Activated T-helper 1 cell treated with anti-CD3 and anti-CD28 coated beads, Interleukin-12 subunit alpha, Interleukin-12 subunit beta, Interleukin-2, Interleukin-4 antibody, amounts not matched to agents 30 ng/mL and 10 ng/mL and 1 ng/mL, durations not matched to agents 14 hours and 24 hours and 36 hours (primary cell): ENCODE measurements at regions not wholly inside any gene's neighbourhood (a gene's known extent, or its start where the extent isn't known, plus 50 kb on each side); places are given as distances from the start of the nearest gene placed in this dataset.

ENCODE experiments used
- DNase-seq: peaks from one replicate; pipeline ENCODE4 v3.0.0; 2021; ENCODE audit warnings: low spot score
- H3K27ac Mint-ChIP-seq: one replicate; pipeline ENCODE4 v1.8.0; 2021; ENCODE audit warnings: mild to moderate bottlenecking, mixed read lengths
- H3K27me3 Mint-ChIP-seq: one replicate; pipeline ENCODE4 v1.8.0; 2022; ENCODE audit warnings: mild to moderate bottlenecking, moderate library complexity, mixed read lengths; ENCODE audit not compliant: insufficient read depth
- H3K36me3 Mint-ChIP-seq: one replicate; pipeline ENCODE4 v1.8.0; 2021; ENCODE audit warnings: low read depth, mixed read lengths
- H3K4me1 Mint-ChIP-seq: one replicate; pipeline ENCODE4 v1.8.0; 2021; ENCODE audit warnings: low read depth, mixed read lengths
- H3K4me3 Mint-ChIP-seq: one replicate; pipeline ENCODE4 v1.8.0; 2021; ENCODE audit warnings: mild to moderate bottlenecking, moderate library complexity, mixed read lengths
- H3K9me3 Mint-ChIP-seq: one replicate; pipeline ENCODE4 v1.8.0; 2021; ENCODE audit warnings: mixed read lengths
- intact Hi-C: fragments of 100-400 bp; cut with micrococcal nuclease; formaldehyde crosslinking; loops from one replicate; pipeline ENCODE4 v1.15.1; 2024

GRCh38 chr2:35938838-35939237 is 416.7 kb upstream of the CRIM1 start:
- H3K27ac Mint-ChIP-seq, result no peak overlapping the region
- no peaks in the 10 kb centered on the region for H3K4me1 Mint-ChIP-seq
- H3K9me3 Mint-ChIP-seq, result no peaks in the 10 kb centered on the region
- intact Hi-C loops, result no loop called here
- H3K27me3 Mint-ChIP-seq, result peaks cover 13% of the 10 kb centered on the region
- no peak overlapping the region for H3K4me3 Mint-ChIP-seq
- no peaks in the 10 kb centered on the region for H3K36me3 Mint-ChIP-seq
- DNase-seq, result no peak

- DNase-seq, result no peak
- Mint-ChIP-seq H3K27me3 (peaks cover 8% of the 10 kb centered on the region), H3K4me3 (no peak overlapping the region), H3K36me3 (no peaks in the 10 kb centered on the region), H3K27ac (no peak overlapping the region), H3K9me3 (no peaks in the 10 kb centered on the region), H3K4me1 (no peaks in the 10 kb centered on the region)
- intact Hi-C loops, result no loop called here
Measured at GRCh38 chr2:35933031-35933430, 422.5 kb upstream of the CRIM1 start.

GRCh38 chr2:35932276-35932963 is 423.2 kb upstream of the CRIM1 start:
- no peaks in the 10 kb centered on the region for H3K4me1 Mint-ChIP-seq

GRCh38 chr2:35931626-35932025 is 424.0 kb upstream of the CRIM1 start:
- no peaks in the 10 kb centered on the region for H3K9me3 Mint-ChIP-seq
- DNase-seq, result no peak
- H3K36me3 Mint-ChIP-seq, result no peaks in the 10 kb centered on the region
- H3K27me3 Mint-ChIP-seq, result peaks cover 4% of the 10 kb centered on the region
- intact Hi-C loops, result no loop called here
- no peaks in the 10 kb centered on the region for H3K4me1 Mint-ChIP-seq
- no peak overlapping the region for H3K27ac Mint-ChIP-seq
- H3K4me3 Mint-ChIP-seq, result no peak overlapping the region

More at GRCh38 chr2:35932276-35932963, 423.2 kb upstream of the CRIM1 start:
- intact Hi-C loops, result no loop called here
- H3K27ac Mint-ChIP-seq, result no peak overlapping the region
- no peak overlapping the region for H3K4me3 Mint-ChIP-seq
- peaks cover 4% of the 10 kb centered on the region for H3K27me3 Mint-ChIP-seq
- H3K36me3 Mint-ChIP-seq, result no peaks in the 10 kb centered on the region
- H3K9me3 Mint-ChIP-seq, result no peaks in the 10 kb centered on the region
- no peak for DNase-seq

- no peaks in the 10 kb centered on the region for H3K4me1 Mint-ChIP-seq
- no peak overlapping the region for H3K27ac Mint-ChIP-seq
- intact Hi-C loops, result no loop called here
- no peaks in the 10 kb centered on the region for H3K36me3 Mint-ChIP-seq
- H3K27me3 Mint-ChIP-seq, result peaks cover 4% of the 10 kb centered on the region
- DNase-seq, result no peak
- no peak overlapping the region for H3K4me3 Mint-ChIP-seq
- no peaks in the 10 kb centered on the region for H3K9me3 Mint-ChIP-seq
Measured at GRCh38 chr2:35931115-35931514, 424.5 kb upstream of the CRIM1 start.

GRCh38 chr2:35929551-35929950 is 426.0 kb upstream of the CRIM1 start:
- Mint-ChIP-seq H3K27ac (no peak overlapping the region), H3K4me3 (no peak overlapping the region), H3K36me3 (no peaks in the 10 kb centered on the region), H3K9me3 (no peaks in the 10 kb centered on the region), H3K4me1 (no peaks in the 10 kb centered on the region), H3K27me3 (no peaks in the 10 kb centered on the region)
- DNase-seq, result no peak
- intact Hi-C loops, result no loop called here

GRCh38 chr2:35920061-35920460 is 435.5 kb upstream of the CRIM1 start:
- no peaks in the 10 kb centered on the region for H3K4me1 Mint-ChIP-seq
- no peak overlapping the region for H3K27ac Mint-ChIP-seq
- no peak for DNase-seq
- H3K27me3 Mint-ChIP-seq, result no peaks in the 10 kb centered on the region
- no peaks in the 10 kb centered on the region for H3K9me3 Mint-ChIP-seq
- no peak overlapping the region for H3K4me3 Mint-ChIP-seq
- no peaks in the 10 kb centered on the region for H3K36me3 Mint-ChIP-seq
- intact Hi-C loops, result no loop called here

- no peaks in the 10 kb centered on the region for H3K4me1 Mint-ChIP-seq
- H3K36me3 Mint-ChIP-seq, result no peaks in the 10 kb centered on the region
- no peak for DNase-seq
- no peaks in the 10 kb centered on the region for H3K9me3 Mint-ChIP-seq
- intact Hi-C loops, result no loop called here
- no peak overlapping the region for H3K4me3 Mint-ChIP-seq
- no peak overlapping the region for H3K27ac Mint-ChIP-seq
- peaks cover 5% of the 10 kb centered on the region for H3K27me3 Mint-ChIP-seq
Measured at GRCh38 chr2:35915261-35915660, 440.3 kb upstream of the CRIM1 start.

GRCh38 chr2:35891936-35892335 is 463.6 kb upstream of the CRIM1 start:
- no peak overlapping the region for H3K4me3 Mint-ChIP-seq
- H3K4me1 Mint-ChIP-seq, result peaks cover 6% of the 10 kb centered on the region
- no peaks in the 10 kb centered on the region for H3K27me3 Mint-ChIP-seq
- no peak for DNase-seq
- intact Hi-C loops, result no loop called here
- no peaks in the 10 kb centered on the region for H3K9me3 Mint-ChIP-seq
- H3K27ac Mint-ChIP-seq, result no peak overlapping the region
- no peaks in the 10 kb centered on the region for H3K36me3 Mint-ChIP-seq

GRCh38 chr2:35891528-35891927 is 464.1 kb upstream of the CRIM1 start:
- Mint-ChIP-seq H3K27me3 (no peaks in the 10 kb centered on the region), H3K4me1 (peaks cover 6% of the 10 kb centered on the region), H3K9me3 (no peaks in the 10 kb centered on the region), H3K4me3 (no peak overlapping the region), H3K36me3 (no peaks in the 10 kb centered on the region), H3K27ac (no peak overlapping the region)
- DNase-seq, result no peak
- intact Hi-C loops, result no loop called here

GRCh38 chr2:35887146-35887545 is 468.4 kb upstream of the CRIM1 start:
- intact Hi-C loops, result no loop called here
- peaks cover 5% of the 10 kb centered on the region for H3K4me1 Mint-ChIP-seq
- no peaks in the 10 kb centered on the region for H3K9me3 Mint-ChIP-seq
- no peak overlapping the region for H3K4me3 Mint-ChIP-seq
- DNase-seq, result no peak
- no peaks in the 10 kb centered on the region for H3K27me3 Mint-ChIP-seq
- H3K36me3 Mint-ChIP-seq, result no peaks in the 10 kb centered on the region
- no peak overlapping the region for H3K27ac Mint-ChIP-seq

GRCh38 chr2:35873921-35874320 is 481.7 kb upstream of the CRIM1 start:
- intact Hi-C loops, result no loop called here
- no peaks in the 10 kb centered on the region for H3K27me3 Mint-ChIP-seq
- H3K4me3 Mint-ChIP-seq, result no peak overlapping the region
- no peaks in the 10 kb centered on the region for H3K9me3 Mint-ChIP-seq
- H3K36me3 Mint-ChIP-seq, result no peaks in the 10 kb centered on the region
- no peak for DNase-seq
- H3K4me1 Mint-ChIP-seq, result no peaks in the 10 kb centered on the region
- H3K27ac Mint-ChIP-seq, result no peak overlapping the region

- Mint-ChIP-seq H3K27me3 (no peaks in the 10 kb centered on the region), H3K36me3 (no peaks in the 10 kb centered on the region), H3K9me3 (no peaks in the 10 kb centered on the region), H3K4me3 (no peak overlapping the region), H3K4me1 (no peaks in the 10 kb centered on the region), H3K27ac (no peak overlapping the region)
- intact Hi-C loops, result no loop called here
- no peak for DNase-seq
Measured at GRCh38 chr2:35871672-35872071, 483.9 kb upstream of the CRIM1 start.

- intact Hi-C loops, result no loop called here
- H3K4me1 Mint-ChIP-seq, result no peaks in the 10 kb centered on the region
- no peaks in the 10 kb centered on the region for H3K27me3 Mint-ChIP-seq
- no peak overlapping the region for H3K4me3 Mint-ChIP-seq
- DNase-seq, result no peak
- no peaks in the 10 kb centered on the region for H3K9me3 Mint-ChIP-seq
- H3K36me3 Mint-ChIP-seq, result no peaks in the 10 kb centered on the region
- H3K27ac Mint-ChIP-seq, result no peak overlapping the region
Measured at GRCh38 chr2:35870713-35871112, 484.9 kb upstream of the CRIM1 start.
